ENCODE measurements at regions not wholly inside any gene's neighbourhood (a gene's known extent, or its start where the extent isn't known, plus 50 kb on each side); places are given as distances from the start of the nearest gene placed in this dataset.
"Not testable (repeated sequence)": the region's sequence is repeated elsewhere in the genome, so short reads cannot be mapped to it uniquely, and the experiment has no call there.

GRCh38 chr16:29289516-29290239 lies 116.8 kb downstream of the NPIPB11 start:
- TF ChIP-seq POLR2A, CTCF, EP300 (IDR thresholded peaks at IDR 0.05): not testable (repeated sequence)

Data from tibial nerve (tissue), 4 donors.